CD14-positive monocyte (primary cell): ENCODE measurements at regions not wholly inside any gene's neighbourhood (a gene's known extent, or its start where the extent isn't known, plus 50 kb on each side); places are given as distances from the start of the nearest gene placed in this dataset.

Experiments used
- DNase-seq, 3 donors: peaks; one replicate each; pipeline ENCODE4 v3.0.0-alpha.2; 2011 to 2022
- H2AFZ ChIP-seq: 2 replicates; pipeline ENCODE4 v1.6.0; 2012; ENCODE audit warnings: mild to moderate bottlenecking, low read depth, low read length, inconsistent platforms; ENCODE audit not compliant: insufficient read depth, poor library complexity, severe bottlenecking
- H3K27ac ChIP-seq, 2 donors: 1 replicate in 1 of 2; 2 replicates in 1 of 2; pipeline ENCODE4 v1.5.1; 2012 to 2013; ENCODE audit warnings: low read length in 2 of 2, control low read depth in 1 of 2, inconsistent platforms in 1 of 2, low read depth in 1 of 2, mild to moderate bottlenecking in 1 of 2
- H3K27me3 ChIP-seq, 2 donors: one replicate each; pipeline versions ENCODE4 v1.6.0 to v1.6.1; 2011 to 2013; ENCODE audit warnings: low read length in 2 of 2; ENCODE audit not compliant: control insufficient read depth in 2 of 2, insufficient read depth in 2 of 2
- H3K36me3 ChIP-seq, 2 donors: replicated peaks in 1 of 2; 1 replicate in 1 of 2; 2 replicates in 1 of 2; pipeline versions ENCODE4 v1.5.1 to v1.6.1; 2012 to 2013; ENCODE audit warnings: low read length in 2 of 2, control low read depth in 1 of 2, inconsistent platforms in 1 of 2, mild to moderate bottlenecking in 1 of 2; ENCODE audit not compliant: insufficient read depth in 2 of 2, control insufficient read depth in 1 of 2
- H3K4me1 ChIP-seq, 2 donors: 1 replicate in 1 of 2; 2 replicates in 1 of 2; pipeline versions ENCODE4 v1.5.1 to v1.6.1; 2012 to 2013; ENCODE audit warnings: low read length in 2 of 2, control low read depth in 1 of 2, inconsistent platforms in 1 of 2, mild to moderate bottlenecking in 1 of 2, moderate library complexity in 1 of 2; ENCODE audit not compliant: insufficient read depth in 2 of 2, control insufficient read depth in 1 of 2
- H3K4me2 ChIP-seq: replicated peaks from 2 replicates; pipeline ENCODE3; 2012; ENCODE audit warnings: low read length, moderate library complexity, mild to moderate bottlenecking; ENCODE audit not compliant: poor library complexity, severe bottlenecking; ENCODE audit errors: extremely low read depth
- H3K4me3 ChIP-seq, 3 experiments: fragments of 200-600 bp in 1 of 3; sonication (generic) in 1 of 3; replicated peaks in 1 of 3; 1 replicate in 2 of 3; 2 replicates in 1 of 3; pipeline ENCODE4 v1.5.1; 2011 to 2013; ENCODE audit warnings: low read length in 3 of 3, mild to moderate bottlenecking in 3 of 3, control low read depth in 2 of 3, low read depth in 2 of 3, inconsistent platforms in 1 of 3, moderate library complexity in 1 of 3
- H3K79me2 ChIP-seq: 2 replicates; pipeline ENCODE4 v1.6.0; 2012; ENCODE audit warnings: mild to moderate bottlenecking, control low read depth, inconsistent platforms, low read length, moderate library complexity; ENCODE audit not compliant: insufficient read depth
- H3K9ac ChIP-seq: 2 replicates; pipeline ENCODE4 v1.6.0; 2017; ENCODE audit warnings: low read length, mild to moderate bottlenecking; ENCODE audit not compliant: insufficient read depth, poor library complexity, severe bottlenecking
- H3K9me3 ChIP-seq, 2 donors: replicated peaks in 1 of 2; 1 replicate in 1 of 2; 2 replicates in 1 of 2; pipeline versions ENCODE4 v1.5.1 to v1.6.1; 2012 to 2013; ENCODE audit warnings: low read length in 2 of 2, control low read depth in 1 of 2; ENCODE audit not compliant: control insufficient read depth in 1 of 2, insufficient read depth in 1 of 2
- H4K20me1 ChIP-seq: 2 replicates; pipeline ENCODE4 v1.6.0; 2012; ENCODE audit warnings: mild to moderate bottlenecking, low read length, control low read depth, moderate library complexity; ENCODE audit not compliant: insufficient read depth
- H3K27ac Mint-ChIP-seq, 7 donors: one replicate each; pipeline ENCODE4 v1.8.0; 2020; ENCODE audit warnings: mild to moderate bottlenecking in 7 of 7, mixed read lengths in 7 of 7, moderate library complexity in 6 of 7, inconsistent platforms in 2 of 7
- H3K27me3 Mint-ChIP-seq, 3 donors: one replicate each; pipeline ENCODE4 v1.8.0; 2021 to 2022; ENCODE audit warnings: low read depth in 3 of 3, mild to moderate bottlenecking in 3 of 3, mixed read lengths in 3 of 3, moderate library complexity in 3 of 3, inconsistent platforms in 1 of 3
- H3K36me3 Mint-ChIP-seq, 2 donors: one replicate each; pipeline ENCODE4 v1.8.0; 2020; ENCODE audit warnings: mixed read lengths in 2 of 2, inconsistent platforms in 1 of 2, mild to moderate bottlenecking in 1 of 2
- H3K4me1 Mint-ChIP-seq: one replicate; pipeline ENCODE4 v1.8.0; 2020; ENCODE audit warnings: mild to moderate bottlenecking, mixed read lengths
- H3K4me3 Mint-ChIP-seq, 2 donors: one replicate each; pipeline ENCODE4 v1.8.0; 2020; ENCODE audit warnings: mild to moderate bottlenecking in 2 of 2, mixed read lengths in 2 of 2, moderate library complexity in 1 of 2
- H3K9me3 Mint-ChIP-seq, 7 donors: one replicate each; pipeline ENCODE4 v1.8.0; 2020 to 2022; ENCODE audit warnings: mixed read lengths in 7 of 7, mild to moderate bottlenecking in 6 of 7, moderate library complexity in 6 of 7, inconsistent platforms in 2 of 7
- WGBS: methylation state at CpG from one replicate; pipeline ENCODE4 v1.1.5; 2013; ENCODE audit warnings: missing lambda C conversion rate; ENCODE audit not compliant: insufficient coverage; 5-methylcytosine and 5-hydroxymethylcytosine counted together
- intact Hi-C, 2 donors: fragments of 100-400 bp; cut with micrococcal nuclease; formaldehyde crosslinking; loops; one replicate each; pipeline versions ENCODE4 v1.15.0 to v1.15.1; 2023
- TF ChIP-seq, protein P1 (sequence below): fragments of 200-600 bp; IDR thresholded peaks from one replicate; pipeline ENCODE4 v1.8.0; 2022; ENCODE audit warnings: antibody characterized with exemption, mild to moderate bottlenecking

DNA sequence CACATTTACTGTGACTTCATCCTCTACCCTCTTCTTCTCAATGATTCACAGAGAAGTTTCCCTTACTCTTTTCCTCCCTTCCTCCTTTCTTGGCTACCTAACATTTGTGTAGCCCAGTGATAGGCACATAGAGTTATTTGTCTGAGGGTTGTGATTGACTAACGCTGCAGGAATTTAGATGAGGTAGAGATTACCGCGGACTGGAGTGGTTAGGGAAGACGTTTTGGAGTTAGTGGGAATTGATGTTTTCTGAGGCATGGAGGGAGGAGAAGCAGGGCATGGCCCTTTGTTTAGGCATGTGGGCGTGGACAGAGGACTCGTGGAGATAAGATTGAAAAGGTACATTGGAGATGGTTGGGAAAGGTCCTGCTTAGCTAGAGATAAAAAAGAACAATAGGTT lies 246.7 kb downstream of the GPAT3 start:
- TF ChIP-seq, protein P1, sequence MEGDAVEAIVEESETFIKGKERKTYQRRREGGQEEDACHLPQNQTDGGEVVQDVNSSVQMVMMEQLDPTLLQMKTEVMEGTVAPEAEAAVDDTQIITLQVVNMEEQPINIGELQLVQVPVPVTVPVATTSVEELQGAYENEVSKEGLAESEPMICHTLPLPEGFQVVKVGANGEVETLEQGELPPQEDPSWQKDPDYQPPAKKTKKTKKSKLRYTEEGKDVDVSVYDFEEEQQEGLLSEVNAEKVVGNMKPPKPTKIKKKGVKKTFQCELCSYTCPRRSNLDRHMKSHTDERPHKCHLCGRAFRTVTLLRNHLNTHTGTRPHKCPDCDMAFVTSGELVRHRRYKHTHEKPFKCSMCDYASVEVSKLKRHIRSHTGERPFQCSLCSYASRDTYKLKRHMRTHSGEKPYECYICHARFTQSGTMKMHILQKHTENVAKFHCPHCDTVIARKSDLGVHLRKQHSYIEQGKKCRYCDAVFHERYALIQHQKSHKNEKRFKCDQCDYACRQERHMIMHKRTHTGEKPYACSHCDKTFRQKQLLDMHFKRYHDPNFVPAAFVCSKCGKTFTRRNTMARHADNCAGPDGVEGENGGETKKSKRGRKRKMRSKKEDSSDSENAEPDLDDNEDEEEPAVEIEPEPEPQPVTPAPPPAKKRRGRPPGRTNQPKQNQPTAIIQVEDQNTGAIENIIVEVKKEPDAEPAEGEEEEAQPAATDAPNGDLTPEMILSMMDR: no peak
- Histone ChIP-seq H2AFZ (no peak overlapping the region), H3K27ac (no peak overlapping the region), H3K9me3 (no peaks in the 10 kb centered on the region), H3K4me2 (no peak overlapping the region), H3K4me1 (no peaks in the 10 kb centered on the region), H3K9ac (no peak overlapping the region), H3K36me3 (no peaks in the 10 kb centered on the region), H3K4me3 (no peak overlapping the region), H3K27me3 (no peaks in the 10 kb centered on the region), H3K79me2 (no peaks in the 10 kb centered on the region), H4K20me1 (no peaks in the 10 kb centered on the region)
- intact Hi-C loops: no loop called here
- no peak overlapping the region for H3K27ac Mint-ChIP-seq
- DNase-seq: no peak
- peaks cover under 1 to 4% (median 1%) of the 10 kb centered on the region in 3 donors for H3K27me3 Mint-ChIP-seq
- no peaks in the 10 kb centered on the region for H3K4me1 Mint-ChIP-seq
- H3K36me3 Mint-ChIP-seq: no peaks in the 10 kb centered on the region
- H3K9me3 Mint-ChIP-seq: no peaks in the 10 kb centered on the region
- no peak overlapping the region for H3K4me3 Mint-ChIP-seq
- WGBS: 99% methylated on average over 6 of the region's 6 CpGs

DNA sequence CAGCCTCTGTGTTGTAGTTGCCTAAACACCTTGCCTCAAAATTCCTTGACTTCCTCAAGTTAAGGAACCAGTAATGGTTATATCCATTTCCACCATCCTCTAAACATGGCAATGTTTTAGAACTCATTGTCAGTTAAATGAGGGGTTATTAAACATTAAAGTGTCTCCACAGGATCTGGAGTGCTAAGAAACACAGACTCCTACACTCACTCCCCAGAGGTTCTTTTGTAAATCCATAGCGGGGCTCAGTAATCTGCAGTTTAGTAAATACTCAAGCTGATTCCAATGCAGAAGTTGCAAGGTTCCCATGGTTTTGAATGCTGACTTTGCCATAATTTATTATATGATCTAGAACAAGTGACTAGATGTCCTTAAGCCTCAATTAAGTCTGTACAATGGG lies 245.5 kb downstream of the GPAT3 start:
- no peaks in the 10 kb centered on the region for H3K79me2 ChIP-seq
- H3K9ac ChIP-seq: no peak overlapping the region
- intact Hi-C loops: no loop called here
- no peaks in the 10 kb centered on the region for H3K27me3 ChIP-seq
- Mint-ChIP-seq H3K9me3 (no peaks in the 10 kb centered on the region), H3K4me3 (no peak overlapping the region), H3K36me3 (no peaks in the 10 kb centered on the region), H3K4me1 (no peaks in the 10 kb centered on the region), H3K27ac (no peak overlapping the region), H3K27me3 (peaks cover 0 to 4% (median 3%) of the 10 kb centered on the region in 3 donors)
- no peak overlapping the region for H3K27ac ChIP-seq
- no peaks in the 10 kb centered on the region for H4K20me1 ChIP-seq
- no peak for DNase-seq
- no CpG with 5 or more reads among the region's 1 CpG for WGBS
- no peaks in the 10 kb centered on the region for H3K4me1 ChIP-seq
- no peaks in the 10 kb centered on the region for H3K36me3 ChIP-seq
- H3K4me2 ChIP-seq: no peak overlapping the region
- no peak overlapping the region for H3K4me3 ChIP-seq
- no peak overlapping the region for H2AFZ ChIP-seq
- H3K9me3 ChIP-seq: no peaks in the 10 kb centered on the region
- TF ChIP-seq, protein P1: no peak
